A673 (cell line): ENCODE measurements at regions not wholly inside any gene's neighbourhood (a gene's known extent, or its start where the extent isn't known, plus 50 kb on each side); places are given as distances from the start of the nearest gene placed in this dataset.

ENCODE experiments used
- EZH2 ChIP-seq: fragments of 200-600 bp; sonication (generic); IDR thresholded peaks from 2 replicates; pipeline ENCODE4 v1.6.1; 2017; ENCODE audit warnings: borderline replicate concordance, low read depth, mild to moderate bottlenecking, mixed read lengths, antibody characterized with exemption, low read length; ENCODE audit not compliant: poor library complexity, severe bottlenecking
- TF ChIP-seq, protein P1 (sequence below): fragments of 300-800, 200-600 bp; sonication (generic); conservative IDR thresholded peaks from 2 replicates; pipeline ENCODE4 v1.5.1; 2017; ENCODE audit warnings: low read depth, mild to moderate bottlenecking, antibody characterized with exemption, low read length, moderate library complexity, mixed read lengths

DNA sequence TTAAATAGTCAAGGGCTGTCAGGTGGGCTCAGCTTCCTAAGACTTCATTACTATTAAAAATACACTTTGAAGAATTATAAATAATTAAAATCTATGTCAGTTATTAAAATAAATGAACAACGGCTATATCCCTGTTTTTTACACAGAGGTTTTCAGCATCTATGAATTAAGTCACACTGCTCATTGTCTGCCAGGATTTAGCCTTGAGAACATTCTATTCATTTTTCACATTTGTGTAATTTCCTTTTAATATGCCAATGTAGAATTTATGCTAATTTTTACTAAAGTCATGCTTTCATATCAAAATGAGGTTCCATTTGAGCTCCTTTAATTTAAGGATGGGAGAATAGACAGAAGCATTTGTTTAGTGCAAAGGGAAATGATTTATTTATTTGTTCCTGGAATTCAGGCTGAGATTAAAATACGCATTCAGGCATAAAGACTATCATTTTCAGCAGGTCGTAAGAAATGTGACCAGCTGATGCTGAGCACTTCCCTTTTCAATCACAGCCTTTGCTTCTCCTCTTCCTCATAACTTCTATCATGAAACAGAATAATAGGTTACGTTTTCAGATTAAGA, 345.1 kb downstream of the MFSD1 start:
- TF ChIP-seq, protein P1, sequence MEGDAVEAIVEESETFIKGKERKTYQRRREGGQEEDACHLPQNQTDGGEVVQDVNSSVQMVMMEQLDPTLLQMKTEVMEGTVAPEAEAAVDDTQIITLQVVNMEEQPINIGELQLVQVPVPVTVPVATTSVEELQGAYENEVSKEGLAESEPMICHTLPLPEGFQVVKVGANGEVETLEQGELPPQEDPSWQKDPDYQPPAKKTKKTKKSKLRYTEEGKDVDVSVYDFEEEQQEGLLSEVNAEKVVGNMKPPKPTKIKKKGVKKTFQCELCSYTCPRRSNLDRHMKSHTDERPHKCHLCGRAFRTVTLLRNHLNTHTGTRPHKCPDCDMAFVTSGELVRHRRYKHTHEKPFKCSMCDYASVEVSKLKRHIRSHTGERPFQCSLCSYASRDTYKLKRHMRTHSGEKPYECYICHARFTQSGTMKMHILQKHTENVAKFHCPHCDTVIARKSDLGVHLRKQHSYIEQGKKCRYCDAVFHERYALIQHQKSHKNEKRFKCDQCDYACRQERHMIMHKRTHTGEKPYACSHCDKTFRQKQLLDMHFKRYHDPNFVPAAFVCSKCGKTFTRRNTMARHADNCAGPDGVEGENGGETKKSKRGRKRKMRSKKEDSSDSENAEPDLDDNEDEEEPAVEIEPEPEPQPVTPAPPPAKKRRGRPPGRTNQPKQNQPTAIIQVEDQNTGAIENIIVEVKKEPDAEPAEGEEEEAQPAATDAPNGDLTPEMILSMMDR, result no peak
- TF ChIP-seq EZH2, result no peak
